Upper lobe of right lung (tissue), 1 donor: ENCODE measurements at regions not wholly inside any gene's neighbourhood (a gene's known extent, or its start where the extent isn't known, plus 50 kb on each side); places are given as distances from the start of the nearest gene placed in this dataset.

Experiments used
- ATAC-seq: fragments of 200-7000 bp; cut with Tn5 transposase; one replicate; pipeline ENCODE4 v1.9.1; 2020; ENCODE audit warnings: mild to moderate bottlenecking, moderate library complexity
- DNase-seq: peaks from one replicate; pipeline ENCODE4 v3.0.0-alpha.2; 2020
- H3K27ac ChIP-seq: fragments of 200-600 bp; one replicate; pipeline ENCODE4 v1.8.0; 2022
- H3K27me3 ChIP-seq: fragments of 200-600 bp; one replicate; pipeline ENCODE4 v1.8.0; 2022; ENCODE audit warnings: mild to moderate bottlenecking
- H3K36me3 ChIP-seq: fragments of 200-600 bp; one replicate; pipeline ENCODE4 v1.8.0; 2022
- H3K4me1 ChIP-seq: fragments of 200-600 bp; one replicate; pipeline ENCODE4 v1.8.0; 2022
- H3K4me3 ChIP-seq: fragments of 200-600 bp; one replicate; pipeline ENCODE4 v1.8.0; 2022; ENCODE audit warnings: mild to moderate bottlenecking
- H3K9me3 ChIP-seq: fragments of 200-600 bp; one replicate; pipeline ENCODE4 v1.8.0; 2022
- CTCF ChIP-seq: fragments of 200-600 bp; IDR thresholded peaks from one replicate; pipeline ENCODE4 v1.8.0; 2022; ENCODE audit warnings: antibody characterized with exemption
- intact Hi-C: fragments of 100-400 bp; cut with DNase I; formaldehyde crosslinking; loops from one replicate; pipeline ENCODE4 v1.11.0; 2022
- donor health status: DM: no; HTN: yes; CAD: no; lungs with severe emphysema.

GRCh38 chr3:137906985-137907649 is 102.8 kb upstream of the CLDN18 start:
- no peaks in the 10 kb centered on the region for H3K4me1 ChIP-seq
- no peak overlapping the region for H3K27ac ChIP-seq
- no peak overlapping the region for H3K4me3 ChIP-seq
- intact Hi-C loops, result no loop called here
- ATAC-seq, result no peak
- TF ChIP-seq CTCF, result no peak
- H3K27me3 ChIP-seq, result no peaks in the 10 kb centered on the region
- DNase-seq, result peak; percentile 32
- no peaks in the 10 kb centered on the region for H3K9me3 ChIP-seq
- H3K36me3 ChIP-seq, result no peaks in the 10 kb centered on the region

DNA sequence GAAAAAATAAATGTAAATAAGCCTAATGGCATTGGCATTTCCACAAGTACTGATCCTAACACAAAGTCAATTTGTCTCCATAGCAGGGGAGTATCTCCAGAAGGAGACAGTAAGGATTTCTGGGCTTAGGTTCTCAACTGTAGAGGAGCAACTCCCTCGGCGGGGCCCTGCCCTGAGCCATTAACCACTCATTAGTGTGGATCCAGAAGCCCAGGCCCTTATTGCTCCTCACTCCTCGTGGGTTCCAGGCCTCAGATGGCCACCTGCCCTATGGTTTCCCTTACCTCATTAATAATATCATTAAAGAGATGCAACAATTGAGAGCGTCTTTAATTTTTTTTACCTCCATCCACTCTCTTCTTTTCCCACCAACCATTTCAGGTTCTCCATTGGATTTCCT is 85.3 kb upstream of the CLDN18 start:
- DNase-seq, result no peak
- no peak for TF ChIP-seq CTCF
- H3K27me3 ChIP-seq, result no peaks in the 10 kb centered on the region
- ATAC-seq, result no peak
- intact Hi-C loops, result no loop called here
- no peaks in the 10 kb centered on the region for H3K9me3 ChIP-seq
- H3K4me3 ChIP-seq, result no peak overlapping the region
- H3K36me3 ChIP-seq, result no peaks in the 10 kb centered on the region
- no peaks in the 10 kb centered on the region for H3K4me1 ChIP-seq
- no peak overlapping the region for H3K27ac ChIP-seq

DNA sequence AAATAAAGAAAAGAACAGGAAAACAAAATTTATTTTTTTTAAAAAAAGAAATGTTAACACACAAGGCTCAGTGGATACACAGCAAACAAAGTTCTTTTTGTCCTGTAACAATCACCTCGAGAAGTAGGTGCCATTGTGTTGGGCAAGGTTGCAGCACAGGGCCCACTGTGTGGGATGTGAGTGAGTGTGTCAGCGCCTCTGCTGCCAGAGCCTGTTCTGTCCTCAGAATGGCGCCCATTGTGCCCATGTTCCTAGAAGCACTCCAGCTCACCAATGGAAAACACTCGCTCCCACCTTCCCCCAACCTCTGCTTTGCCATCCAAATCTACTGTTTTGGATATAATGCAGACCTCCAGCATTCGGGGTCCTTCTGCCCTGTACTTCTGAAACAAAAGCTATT is 84.9 kb upstream of the CLDN18 start:
- DNase-seq, result no peak
- H3K27ac ChIP-seq, result no peak overlapping the region
- no peaks in the 10 kb centered on the region for H3K36me3 ChIP-seq
- no peak overlapping the region for H3K4me3 ChIP-seq
- intact Hi-C loops, result no loop called here
- no peaks in the 10 kb centered on the region for H3K27me3 ChIP-seq
- no peaks in the 10 kb centered on the region for H3K4me1 ChIP-seq
- ATAC-seq, result no peak
- TF ChIP-seq CTCF, result no peak
- H3K9me3 ChIP-seq, result no peaks in the 10 kb centered on the region

GRCh38 chr3:137926991-137927390 is 83.0 kb upstream of the CLDN18 start:
- Histone ChIP-seq H3K27me3 (no peaks in the 10 kb centered on the region), H3K4me1 (no peaks in the 10 kb centered on the region), H3K36me3 (no peaks in the 10 kb centered on the region), H3K4me3 (no peak overlapping the region), H3K9me3 (no peaks in the 10 kb centered on the region), H3K27ac (no peak overlapping the region)
- DNase-seq (no peak), ATAC-seq (no peak)
- intact Hi-C loops, result no loop called here
- no peak for TF ChIP-seq CTCF

GRCh38 chr3:137930976-137931375 is 79.0 kb upstream of the CLDN18 start:
- Histone ChIP-seq H3K4me3 (no peak overlapping the region), H3K36me3 (no peaks in the 10 kb centered on the region), H3K27me3 (no peaks in the 10 kb centered on the region), H3K4me1 (no peaks in the 10 kb centered on the region), H3K27ac (no peak overlapping the region), H3K9me3 (no peaks in the 10 kb centered on the region)
- TF ChIP-seq CTCF, result no peak
- intact Hi-C loops, result no loop called here
- DNase-seq (no peak), ATAC-seq (no peak)

- DNase-seq, result no peak
- no peaks in the 10 kb centered on the region for H3K36me3 ChIP-seq
- ATAC-seq, result no peak
- no peaks in the 10 kb centered on the region for H3K27me3 ChIP-seq
- H3K27ac ChIP-seq, result no peak overlapping the region
- no peaks in the 10 kb centered on the region for H3K4me1 ChIP-seq
- no peaks in the 10 kb centered on the region for H3K9me3 ChIP-seq
- no peak overlapping the region for H3K4me3 ChIP-seq
- intact Hi-C loops, result no loop called here
- no peak for TF ChIP-seq CTCF
Observed at GRCh38 chr3:137938876-137939275, 71.1 kb upstream of the CLDN18 start.
